Adipocyte (in vitro differentiated cells): ENCODE measurements at regions not wholly inside any gene's neighbourhood (a gene's known extent, or its start where the extent isn't known, plus 50 kb on each side); places are given as distances from the start of the nearest gene placed in this dataset.

Experiments
- DNase-seq: peaks from one replicate; pipeline ENCODE4 v3.0.0-alpha.2; 2015; ENCODE audit warnings: low read depth
- H3K27me3 ChIP-seq: replicated peaks from 2 replicates; pipeline ENCODE4 v1.7.0; 2013; ENCODE audit warnings: mild to moderate bottlenecking, low read length, moderate library complexity; ENCODE audit not compliant: control insufficient read depth, insufficient read depth
- H3K36me3 ChIP-seq: 2 replicates; pipeline ENCODE4 v1.7.0; 2013; ENCODE audit warnings: low read length, mild to moderate bottlenecking, moderate library complexity; ENCODE audit not compliant: control insufficient read depth, insufficient read depth, severe bottlenecking
- H3K4me1 ChIP-seq: 2 replicates; pipeline ENCODE4 v1.7.0; 2013; ENCODE audit warnings: mild to moderate bottlenecking, low read length, moderate library complexity; ENCODE audit not compliant: control insufficient read depth, insufficient read depth
- H3K4me3 ChIP-seq: 2 replicates; pipeline ENCODE4 v1.7.0; 2013; ENCODE audit warnings: mild to moderate bottlenecking, low read length, moderate library complexity
- H3K9ac ChIP-seq: 2 replicates; pipeline ENCODE4 v1.7.0; 2013; ENCODE audit warnings: mild to moderate bottlenecking, low read length, moderate library complexity
- H3K9me3 ChIP-seq: 2 replicates; pipeline ENCODE4 v1.7.0; 2013; ENCODE audit warnings: mild to moderate bottlenecking, low read length, moderate library complexity; ENCODE audit not compliant: control insufficient read depth

- no peaks in the 10 kb centered on the region for H3K4me1 ChIP-seq
- no peaks in the 10 kb centered on the region for H3K27me3 ChIP-seq
- no peaks in the 10 kb centered on the region for H3K9me3 ChIP-seq
- no peak for DNase-seq
- H3K36me3 ChIP-seq, result no peaks in the 10 kb centered on the region
- H3K4me3 ChIP-seq, result no peak overlapping the region
- H3K9ac ChIP-seq, result no peak overlapping the region
Measured at GRCh38 chr14:37969511-37969979, 238.2 kb upstream of the SSTR1 start.

- Histone ChIP-seq H3K4me1 (no peaks in the 10 kb centered on the region), H3K27me3 (no peaks in the 10 kb centered on the region), H3K36me3 (no peaks in the 10 kb centered on the region), H3K4me3 (no peak overlapping the region), H3K9me3 (no peaks in the 10 kb centered on the region), H3K9ac (no peak overlapping the region)
- DNase-seq, result no peak
Measured at GRCh38 chr14:37970696-37971095, 237.0 kb upstream of the SSTR1 start.

- no peak for DNase-seq
- Histone ChIP-seq H3K4me1 (no peaks in the 10 kb centered on the region), H3K36me3 (no peaks in the 10 kb centered on the region), H3K9me3 (no peaks in the 10 kb centered on the region), H3K27me3 (no peaks in the 10 kb centered on the region), H3K4me3 (no peak overlapping the region), H3K9ac (no peak overlapping the region)
Measured at GRCh38 chr14:37972941-37973887, 234.5 kb upstream of the SSTR1 start.

GRCh38 chr14:37974421-37974820, 233.3 kb upstream of the SSTR1 start:
- H3K9ac ChIP-seq, result no peak overlapping the region
- H3K4me1 ChIP-seq, result no peaks in the 10 kb centered on the region
- H3K36me3 ChIP-seq, result no peaks in the 10 kb centered on the region
- H3K4me3 ChIP-seq, result no peak overlapping the region
- DNase-seq, result no peak
- H3K27me3 ChIP-seq, result no peaks in the 10 kb centered on the region
- no peaks in the 10 kb centered on the region for H3K9me3 ChIP-seq

GRCh38 chr14:37977481-37977880, 230.2 kb upstream of the SSTR1 start:
- Histone ChIP-seq H3K4me1 (no peaks in the 10 kb centered on the region), H3K9me3 (peaks cover 9% of the 10 kb centered on the region), H3K4me3 (no peak overlapping the region), H3K27me3 (no peaks in the 10 kb centered on the region), H3K36me3 (no peaks in the 10 kb centered on the region), H3K9ac (no peak overlapping the region)
- no peak for DNase-seq

- DNase-seq, result peak; percentile 79
Measured at GRCh38 chr14:37985826-37986470, 221.8 kb upstream of the SSTR1 start.

GRCh38 chr14:37988472-37988871, 219.2 kb upstream of the SSTR1 start:
- DNase-seq, result no peak
- no peaks in the 10 kb centered on the region for H3K27me3 ChIP-seq
- peaks cover 9% of the 10 kb centered on the region for H3K4me1 ChIP-seq
- no peak overlapping the region for H3K9ac ChIP-seq
- H3K4me3 ChIP-seq, result no peak overlapping the region
- H3K9me3 ChIP-seq, result peaks cover 4% of the 10 kb centered on the region
- H3K36me3 ChIP-seq, result no peaks in the 10 kb centered on the region

More at GRCh38 chr14:37985826-37986470, 221.8 kb upstream of the SSTR1 start:
- H3K27me3 ChIP-seq, result no peaks in the 10 kb centered on the region
- no peaks in the 10 kb centered on the region for H3K4me1 ChIP-seq
- H3K9ac ChIP-seq, result no peak overlapping the region
- no peaks in the 10 kb centered on the region for H3K36me3 ChIP-seq
- no peak overlapping the region for H3K4me3 ChIP-seq
- peaks cover 10% of the 10 kb centered on the region for H3K9me3 ChIP-seq

GRCh38 chr14:37991027-37991426, 216.7 kb upstream of the SSTR1 start:
- Histone ChIP-seq H3K4me1 (peaks cover 9% of the 10 kb centered on the region), H3K27me3 (no peaks in the 10 kb centered on the region), H3K9me3 (peaks cover 4% of the 10 kb centered on the region), H3K9ac (no peak overlapping the region), H3K36me3 (no peaks in the 10 kb centered on the region), H3K4me3 (no peak overlapping the region)
- no peak for DNase-seq

GRCh38 chr14:37992499-37992898, 215.2 kb upstream of the SSTR1 start:
- H3K9me3 ChIP-seq, result peaks cover 4% of the 10 kb centered on the region
- H3K27me3 ChIP-seq, result no peaks in the 10 kb centered on the region
- no peak overlapping the region for H3K9ac ChIP-seq
- no peaks in the 10 kb centered on the region for H3K36me3 ChIP-seq
- no peak overlapping the region for H3K4me3 ChIP-seq
- no peak for DNase-seq
- peaks cover 9% of the 10 kb centered on the region for H3K4me1 ChIP-seq

GRCh38 chr14:37994846-37995372, 212.8 kb upstream of the SSTR1 start:
- H3K9me3 ChIP-seq, result peaks cover 4% of the 10 kb centered on the region
- no peak overlapping the region for H3K9ac ChIP-seq
- H3K27me3 ChIP-seq, result no peaks in the 10 kb centered on the region
- no peak for DNase-seq
- peaks cover 9% of the 10 kb centered on the region for H3K4me1 ChIP-seq
- H3K36me3 ChIP-seq, result no peaks in the 10 kb centered on the region
- no peak overlapping the region for H3K4me3 ChIP-seq

- Histone ChIP-seq H3K9me3 (no peaks in the 10 kb centered on the region), H3K4me3 (no peak overlapping the region), H3K36me3 (no peaks in the 10 kb centered on the region), H3K27me3 (no peaks in the 10 kb centered on the region), H3K4me1 (peaks cover 6% of the 10 kb centered on the region), H3K9ac (no peak overlapping the region)
- no peak for DNase-seq
Measured at GRCh38 chr14:37997017-37997416, 210.7 kb upstream of the SSTR1 start.
